ENCODE measurements at regions not wholly inside any gene's neighbourhood (a gene's known extent, or its start where the extent isn't known, plus 50 kb on each side); places are given as distances from the start of the nearest gene placed in this dataset.
"Not testable (repeated sequence)": the region's sequence is repeated elsewhere in the genome, so short reads cannot be mapped to it uniquely, and the experiment has no call there.

GRCh38 chr7:17580856-17581255 is 282.4 kb downstream of the AHR start:
- no peak for DNase-seq (ENCODE audit: extremely low read depth, low read depth)
- TF ChIP-seq CTCF (IDR thresholded peaks at IDR 0.05; ENCODE audit: low read depth, low read length), result no peak

- DNase-seq (ENCODE audit: extremely low read depth, low read depth), result no peak
- TF ChIP-seq CTCF (IDR thresholded peaks at IDR 0.05; ENCODE audit: low read depth, low read length), result no peak
Observed at GRCh38 chr7:17581301-17581700, 282.8 kb downstream of the AHR start.

- DNase-seq (ENCODE audit: extremely low read depth, low read depth), result not testable (repeated sequence)
Observed at GRCh38 chr7:17582696-17583095, 284.2 kb downstream of the AHR start.

GRCh38 chr7:17583786-17584185 is 285.3 kb downstream of the AHR start:
- no peak for DNase-seq (ENCODE audit: extremely low read depth, low read depth)

GRCh38 chr7:17584822-17585221 is 286.4 kb downstream of the AHR start:
- no peak for DNase-seq (ENCODE audit: extremely low read depth, low read depth)
- no peak for TF ChIP-seq CTCF (IDR thresholded peaks at IDR 0.05; ENCODE audit: low read depth, low read length)

More at GRCh38 chr7:17583786-17584185, 285.3 kb downstream of the AHR start:
- no peak for TF ChIP-seq CTCF (IDR thresholded peaks at IDR 0.05; ENCODE audit: low read depth, low read length)

- TF ChIP-seq CTCF (IDR thresholded peaks at IDR 0.05; ENCODE audit: low read depth, low read length), result no peak
Observed at GRCh38 chr7:17586711-17587110, 288.3 kb downstream of the AHR start.

GRCh38 chr7:17588730-17589129 is 290.3 kb downstream of the AHR start:
- no peak for DNase-seq (ENCODE audit: extremely low read depth, low read depth)
- no peak for TF ChIP-seq CTCF (IDR thresholded peaks at IDR 0.05; ENCODE audit: low read depth, low read length)

More at GRCh38 chr7:17586711-17587110, 288.3 kb downstream of the AHR start:
- DNase-seq (ENCODE audit: extremely low read depth, low read depth), result no peak

GRCh38 chr7:17589671-17590070 is 291.2 kb downstream of the AHR start:
- DNase-seq (ENCODE audit: extremely low read depth, low read depth), result no peak

More at GRCh38 chr7:17589671-17590070, 291.2 kb downstream of the AHR start:
- TF ChIP-seq CTCF (IDR thresholded peaks at IDR 0.05; ENCODE audit: low read depth, low read length), result no peak
